Esophagus squamous epithelium (tissue), 5 donors: ENCODE measurements at regions not wholly inside any gene's neighbourhood (a gene's known extent, or its start where the extent isn't known, plus 50 kb on each side); places are given as distances from the start of the nearest gene placed in this dataset.

Experiments used
- DNase-seq: peaks from one replicate; lab custom pipeline; 2025; lab: John Stamatoyannopoulos, UW
- H3K27ac ChIP-seq, 4 donors: fragments of 200-600 bp; sonication (generic); one replicate each; pipeline ENCODE4 v1.5.1; 2016 to 2019; ENCODE audit warnings: mild to moderate bottlenecking in 1 of 4
- H3K27me3 ChIP-seq, 4 donors: fragments of 200-600 bp; sonication (generic); 1 replicate in 3 of 4; 2 replicates in 1 of 4; pipeline versions ENCODE4 v1.5.1 to v1.6.0; 2017 to 2021; ENCODE audit warnings: antibody characterized with exemption in 1 of 4
- H3K36me3 ChIP-seq, 3 donors: fragments of 200-600 bp; sonication (generic); one replicate each; pipeline ENCODE4 v1.5.1; 2016 to 2019
- H3K4me1 ChIP-seq, 3 donors: fragments of 200-600 bp; sonication (generic); one replicate each; pipeline ENCODE4 v1.5.1; 2017 to 2019
- H3K4me3 ChIP-seq, 4 donors: fragments of 200-600 bp; sonication (generic); 1 replicate in 3 of 4; 2 replicates in 1 of 4; pipeline ENCODE4 v1.5.1; 2016 to 2019; ENCODE audit warnings: mild to moderate bottlenecking in 2 of 4, moderate library complexity in 1 of 4
- H3K9me3 ChIP-seq, 3 donors: fragments of 200-600 bp; sonication (generic); one replicate each; pipeline ENCODE4 v1.5.1; 2016 to 2019
- CTCF ChIP-seq, 6 experiments: fragments of 450-650 bp in 4 of 6; fragments of 200-600 bp in 2 of 6; sonication (generic) in 2 of 6; IDR thresholded peaks; one replicate each; pipeline ENCODE4 v1.5.1; 2016 to 2019; ENCODE audit warnings: antibody characterized with exemption in 6 of 6, mild to moderate bottlenecking in 4 of 6, moderate library complexity in 4 of 6
- POLR2A ChIP-seq, 4 donors: fragments of 450-650 bp; IDR thresholded peaks; one replicate each; pipeline ENCODE4 v1.6.1; 2017; ENCODE audit warnings: antibody characterized with exemption in 4 of 4, mild to moderate bottlenecking in 4 of 4, moderate library complexity in 3 of 4
- WGBS, 2 donors: methylation state at CpG; one replicate each; pipeline ENCODE4 v1.1.5; 2018; 5-methylcytosine and 5-hydroxymethylcytosine counted together
- intact Hi-C: fragments of 100-400 bp; cut with DNase I; formaldehyde crosslinking; loops from one replicate; pipeline ENCODE4 v1.15.0; 2022
- donor health status: DM: yes; HTN: yes; CAD: no.

- Histone ChIP-seq H3K27ac (no peak overlapping the region), H3K27me3 (peaks cover 0 to 52% (median 0%) of the 10 kb centered on the region in 4 donors), H3K4me1 (peaks cover 0 to 4% (median 0%) of the 10 kb centered on the region in 3 donors), H3K36me3 (no peaks in the 10 kb centered on the region), H3K4me3 (no peak overlapping the region), H3K9me3 (no peaks in the 10 kb centered on the region)
- no peak for DNase-seq
- TF ChIP-seq POLR2A (IDR thresholded peaks at IDR 0.05) (no peak), CTCF (IDR thresholded peaks at IDR 0.05) (no peak)
- intact Hi-C loops, result no loop called here
- WGBS, 2 donors, result 100% methylated on average over 2 of the region's 3 CpGs; no CpG with 5 or more reads in 1 of the 2 donors
These were observed 138.6 kb downstream of the C5orf15 start for GRCh38 chr5:133829786-133830185.

- Histone ChIP-seq H3K36me3 (no peaks in the 10 kb centered on the region), H3K4me3 (no peak overlapping the region), H3K27ac (no peak overlapping the region), H3K4me1 (peaks cover 0 to 4% (median 0%) of the 10 kb centered on the region in 3 donors), H3K27me3 (peaks cover 0 to 58% (median 0%) of the 10 kb centered on the region in 4 donors), H3K9me3 (no peaks in the 10 kb centered on the region)
- DNase-seq, result no peak
- intact Hi-C loops, result no loop called here
- WGBS, 2 donors, result 79 to 93% methylated on average over 6 to 7 of the region's 7 CpGs
- no peak for TF ChIP-seq CTCF (IDR thresholded peaks at IDR 0.05)
These were observed 139.7 kb downstream of the C5orf15 start for GRCh38 chr5:133828722-133829121.

GRCh38 chr5:133827830-133828229, 140.6 kb downstream of the C5orf15 start:
- 24 to 80% methylated on average over 2 of the region's 5 CpGs for WGBS, 2 donors
- TF ChIP-seq POLR2A (IDR thresholded peaks at IDR 0.05) (no peak), CTCF (IDR thresholded peaks at IDR 0.05) (no peak)
- no peak for DNase-seq

GRCh38 chr5:133827011-133827410, 141.4 kb downstream of the C5orf15 start:
- no peaks in the 10 kb centered on the region for H3K9me3 ChIP-seq
- no peak overlapping the region for H3K4me3 ChIP-seq
- H3K27me3 ChIP-seq, result peaks cover 0 to 63% (median 0%) of the 10 kb centered on the region in 4 donors
- DNase-seq, result no peak
- 66 to 76% methylated on average over 7 to 9 of the region's 11 CpGs for WGBS, 2 donors
- H3K27ac ChIP-seq, result no peak overlapping the region
- intact Hi-C loops, result no loop called here
- TF ChIP-seq POLR2A (IDR thresholded peaks at IDR 0.05), result no peak
- no peak for TF ChIP-seq CTCF (IDR thresholded peaks at IDR 0.05)
- no peaks in the 10 kb centered on the region for H3K36me3 ChIP-seq
- peaks cover 0 to 4% (median 0%) of the 10 kb centered on the region in 3 donors for H3K4me1 ChIP-seq

More at GRCh38 chr5:133827830-133828229, 140.6 kb downstream of the C5orf15 start:
- intact Hi-C loops, result no loop called here
- Histone ChIP-seq H3K4me1 (peaks cover 0 to 4% (median 0%) of the 10 kb centered on the region in 3 donors), H3K27ac (no peak overlapping the region), H3K9me3 (no peaks in the 10 kb centered on the region), H3K36me3 (no peaks in the 10 kb centered on the region), H3K27me3 (peaks cover 0 to 67% (median 0%) of the 10 kb centered on the region in 4 donors), H3K4me3 (no peak overlapping the region)

- H3K36me3 ChIP-seq, result no peaks in the 10 kb centered on the region
- H3K27ac ChIP-seq, result no peak overlapping the region
- intact Hi-C loops, result no loop called here
- peaks cover 0 to 11% (median 11%) of the 10 kb centered on the region in 3 donors for H3K4me1 ChIP-seq
- no peak overlapping the region for H3K4me3 ChIP-seq
- DNase-seq, result no peak
- H3K9me3 ChIP-seq, result no peaks in the 10 kb centered on the region
- H3K27me3 ChIP-seq, result peaks cover 0 to 67% (median 0%) of the 10 kb centered on the region in 4 donors
- TF ChIP-seq POLR2A (IDR thresholded peaks at IDR 0.05) (no peak), CTCF (IDR thresholded peaks at IDR 0.05) (no peak)
- 67 to 98% methylated on average over 4 to 11 of the region's 15 CpGs for WGBS, 2 donors
These were observed 142.7 kb downstream of the C5orf15 start for GRCh38 chr5:133825631-133826289.
